ENCODE measurements at regions not wholly inside any gene's neighbourhood (a gene's known extent, or its start where the extent isn't known, plus 50 kb on each side); places are given as distances from the start of the nearest gene placed in this dataset.

GRCh38 chr3:116515973-116516372, 70.7 kb upstream of the LSAMP start:
- TF ChIP-seq CTCF (conservative IDR thresholded peaks at IDR 0.05) (no peak), EZH2 (IDR thresholded peaks at IDR 0.05; ENCODE audit: low read depth) (no peak)
